Stimulated activated naive CD8-positive, alpha-beta T cell treated with anti-CD3 and anti-CD28 coated beads, Interleukin-15, Interleukin-2, amounts not matched to agents 100 ng/mL and 50 ng/mL, for 24 hours (primary cell): ENCODE measurements at regions not wholly inside any gene's neighbourhood (a gene's known extent, or its start where the extent isn't known, plus 50 kb on each side); places are given as distances from the start of the nearest gene placed in this dataset.

Experiments
- H3K27ac Mint-ChIP-seq: one replicate; pipeline ENCODE4 v1.8.0; 2021; ENCODE audit warnings: mild to moderate bottlenecking, mixed read lengths
- H3K27me3 Mint-ChIP-seq: one replicate; pipeline ENCODE4 v1.8.0; 2021; ENCODE audit warnings: mixed read lengths
- H3K36me3 Mint-ChIP-seq: one replicate; pipeline ENCODE4 v1.8.0; 2021; ENCODE audit warnings: low read depth, mixed read lengths
- H3K4me1 Mint-ChIP-seq: one replicate; pipeline ENCODE4 v1.8.0; 2021; ENCODE audit warnings: low read depth, mixed read lengths
- H3K4me3 Mint-ChIP-seq: one replicate; pipeline ENCODE4 v1.8.0; 2021; ENCODE audit warnings: mild to moderate bottlenecking, mixed read lengths
- H3K9me3 Mint-ChIP-seq: one replicate; pipeline ENCODE4 v1.8.0; 2021; ENCODE audit warnings: mixed read lengths

- no peaks in the 10 kb centered on the region for H3K4me1 Mint-ChIP-seq
- H3K36me3 Mint-ChIP-seq: no peaks in the 10 kb centered on the region
- no peak overlapping the region for H3K27ac Mint-ChIP-seq
- no peak overlapping the region for H3K4me3 Mint-ChIP-seq
- peaks cover 26% of the 10 kb centered on the region for H3K27me3 Mint-ChIP-seq
- no peaks in the 10 kb centered on the region for H3K9me3 Mint-ChIP-seq
Measured at GRCh38 chr14:62187265-62187664, 425.0 kb downstream of the SNAPC1 start.

GRCh38 chr14:62189698-62190097 is 427.5 kb downstream of the SNAPC1 start:
- H3K27ac Mint-ChIP-seq: no peak overlapping the region
- H3K4me3 Mint-ChIP-seq: no peak overlapping the region
- H3K36me3 Mint-ChIP-seq: no peaks in the 10 kb centered on the region
- no peaks in the 10 kb centered on the region for H3K4me1 Mint-ChIP-seq
- peaks cover 26% of the 10 kb centered on the region for H3K27me3 Mint-ChIP-seq
- H3K9me3 Mint-ChIP-seq: no peaks in the 10 kb centered on the region

- Mint-ChIP-seq H3K27me3 (peaks cover 36% of the 10 kb centered on the region), H3K4me3 (no peak overlapping the region), H3K27ac (no peak overlapping the region), H3K36me3 (no peaks in the 10 kb centered on the region), H3K9me3 (peaks cover 6% of the 10 kb centered on the region), H3K4me1 (no peaks in the 10 kb centered on the region)
Measured at GRCh38 chr14:62206456-62206855, 444.2 kb downstream of the SNAPC1 start.

GRCh38 chr14:62209287-62209899 is 447.2 kb downstream of the SNAPC1 start:
- Mint-ChIP-seq H3K4me1 (no peaks in the 10 kb centered on the region), H3K27ac (no peak overlapping the region), H3K36me3 (no peaks in the 10 kb centered on the region), H3K9me3 (peaks cover 6% of the 10 kb centered on the region), H3K4me3 (no peak overlapping the region), H3K27me3 (peaks cover 42% of the 10 kb centered on the region)

- H3K9me3 Mint-ChIP-seq: peaks cover 4% of the 10 kb centered on the region
- no peaks in the 10 kb centered on the region for H3K36me3 Mint-ChIP-seq
- peaks cover 27% of the 10 kb centered on the region for H3K27me3 Mint-ChIP-seq
Measured at GRCh38 chr14:62213516-62213915, 451.3 kb downstream of the SNAPC1 start.

GRCh38 chr14:62216121-62216520 is 453.9 kb downstream of the SNAPC1 start:
- Mint-ChIP-seq H3K4me1 (no peaks in the 10 kb centered on the region), H3K36me3 (no peaks in the 10 kb centered on the region), H3K27ac (no peak overlapping the region), H3K9me3 (peaks cover 4% of the 10 kb centered on the region), H3K4me3 (no peak overlapping the region), H3K27me3 (peaks cover 17% of the 10 kb centered on the region)

More at GRCh38 chr14:62213516-62213915, 451.3 kb downstream of the SNAPC1 start:
- no peak overlapping the region for H3K27ac Mint-ChIP-seq
- no peak overlapping the region for H3K4me3 Mint-ChIP-seq
- no peaks in the 10 kb centered on the region for H3K4me1 Mint-ChIP-seq

GRCh38 chr14:62234849-62235248 is 472.6 kb downstream of the SNAPC1 start:
- no peak overlapping the region for H3K27ac Mint-ChIP-seq
- H3K4me1 Mint-ChIP-seq: no peaks in the 10 kb centered on the region
- H3K36me3 Mint-ChIP-seq: no peaks in the 10 kb centered on the region
- peaks cover 10% of the 10 kb centered on the region for H3K27me3 Mint-ChIP-seq
- H3K9me3 Mint-ChIP-seq: peaks cover 20% of the 10 kb centered on the region
- no peak overlapping the region for H3K4me3 Mint-ChIP-seq

- H3K27ac Mint-ChIP-seq: no peak overlapping the region
- H3K27me3 Mint-ChIP-seq: peaks cover 3% of the 10 kb centered on the region
- no peak overlapping the region for H3K4me3 Mint-ChIP-seq
- no peaks in the 10 kb centered on the region for H3K36me3 Mint-ChIP-seq
- H3K9me3 Mint-ChIP-seq: no peaks in the 10 kb centered on the region
- no peaks in the 10 kb centered on the region for H3K4me1 Mint-ChIP-seq
Measured at GRCh38 chr14:62244221-62244620, 482.0 kb downstream of the SNAPC1 start.

- no peaks in the 10 kb centered on the region for H3K4me1 Mint-ChIP-seq
Measured at GRCh38 chr14:62247266-62247665, 485.0 kb downstream of the SNAPC1 start.

GRCh38 chr14:62251237-62251636 is 489.0 kb downstream of the SNAPC1 start:
- no peaks in the 10 kb centered on the region for H3K36me3 Mint-ChIP-seq
- no peaks in the 10 kb centered on the region for H3K4me1 Mint-ChIP-seq
- H3K27me3 Mint-ChIP-seq: peaks cover 4% of the 10 kb centered on the region
- no peak overlapping the region for H3K27ac Mint-ChIP-seq
- H3K4me3 Mint-ChIP-seq: no peak overlapping the region
- no peaks in the 10 kb centered on the region for H3K9me3 Mint-ChIP-seq

More at GRCh38 chr14:62247266-62247665, 485.0 kb downstream of the SNAPC1 start:
- H3K27me3 Mint-ChIP-seq: no peaks in the 10 kb centered on the region
- no peaks in the 10 kb centered on the region for H3K9me3 Mint-ChIP-seq
- H3K4me3 Mint-ChIP-seq: no peak overlapping the region
- no peak overlapping the region for H3K27ac Mint-ChIP-seq
- H3K36me3 Mint-ChIP-seq: no peaks in the 10 kb centered on the region

GRCh38 chr14:62253171-62253570 is 491.0 kb downstream of the SNAPC1 start:
- no peaks in the 10 kb centered on the region for H3K9me3 Mint-ChIP-seq
- no peak overlapping the region for H3K27ac Mint-ChIP-seq
- H3K4me1 Mint-ChIP-seq: no peaks in the 10 kb centered on the region
- H3K36me3 Mint-ChIP-seq: no peaks in the 10 kb centered on the region
- no peak overlapping the region for H3K4me3 Mint-ChIP-seq
- peaks cover 4% of the 10 kb centered on the region for H3K27me3 Mint-ChIP-seq

GRCh38 chr14:62253911-62254310 is 491.7 kb downstream of the SNAPC1 start:
- no peaks in the 10 kb centered on the region for H3K36me3 Mint-ChIP-seq
- no peaks in the 10 kb centered on the region for H3K4me1 Mint-ChIP-seq
- no peak overlapping the region for H3K4me3 Mint-ChIP-seq
- H3K27me3 Mint-ChIP-seq: peaks cover 4% of the 10 kb centered on the region
- no peak overlapping the region for H3K27ac Mint-ChIP-seq
- no peaks in the 10 kb centered on the region for H3K9me3 Mint-ChIP-seq

- H3K27me3 Mint-ChIP-seq: peaks cover 12% of the 10 kb centered on the region
- no peaks in the 10 kb centered on the region for H3K36me3 Mint-ChIP-seq
- H3K27ac Mint-ChIP-seq: no peak overlapping the region
- peaks cover 4% of the 10 kb centered on the region for H3K9me3 Mint-ChIP-seq
- no peak overlapping the region for H3K4me3 Mint-ChIP-seq
- no peaks in the 10 kb centered on the region for H3K4me1 Mint-ChIP-seq
Measured at GRCh38 chr14:62269204-62269603, 507.0 kb downstream of the SNAPC1 start.

- Mint-ChIP-seq H3K9me3 (peaks cover 3% of the 10 kb centered on the region), H3K4me1 (no peaks in the 10 kb centered on the region), H3K27me3 (peaks cover 11% of the 10 kb centered on the region), H3K4me3 (no peak overlapping the region), H3K27ac (no peak overlapping the region), H3K36me3 (no peaks in the 10 kb centered on the region)
Measured at GRCh38 chr14:62270236-62270635, 508.0 kb downstream of the SNAPC1 start.

- H3K27ac Mint-ChIP-seq: no peak overlapping the region
- no peaks in the 10 kb centered on the region for H3K4me1 Mint-ChIP-seq
- H3K9me3 Mint-ChIP-seq: no peaks in the 10 kb centered on the region
- H3K27me3 Mint-ChIP-seq: no peaks in the 10 kb centered on the region
- H3K36me3 Mint-ChIP-seq: no peaks in the 10 kb centered on the region
- H3K4me3 Mint-ChIP-seq: no peak overlapping the region
Measured at GRCh38 chr14:62280366-62280765, 518.1 kb downstream of the SNAPC1 start.

- Mint-ChIP-seq H3K4me1 (no peaks in the 10 kb centered on the region), H3K9me3 (peaks cover 3% of the 10 kb centered on the region), H3K36me3 (no peaks in the 10 kb centered on the region), H3K27ac (no peak overlapping the region), H3K27me3 (no peaks in the 10 kb centered on the region), H3K4me3 (no peak overlapping the region)
Measured at GRCh38 chr14:62283837-62284236, 521.6 kb downstream of the SNAPC1 start.
